ENCODE measurements at regions not wholly inside any gene's neighbourhood (a gene's known extent, or its start where the extent isn't known, plus 50 kb on each side); places are given as distances from the start of the nearest gene placed in this dataset.

GRCh38 chr1:101131239-101131843 is 105.5 kb upstream of the S1PR1 start:
- TF ChIP-seq POLR2AphosphoS5 (IDR thresholded peaks at IDR 0.05; ENCODE audit: borderline replicate concordance, low read depth, low read length) = no peak
- TF ChIP-seq EZH2 (IDR thresholded peaks at IDR 0.05) = no peak
- TF ChIP-seq FOXP2 (optimal IDR thresholded peaks at IDR 0.05; ENCODE audit: control extremely low read depth, extremely low read length, insufficient read depth) = no peak

All from SK-N-MC (cell line).